CD1c-positive myeloid dendritic cell (primary cell): ENCODE measurements at regions not wholly inside any gene's neighbourhood (a gene's known extent, or its start where the extent isn't known, plus 50 kb on each side); places are given as distances from the start of the nearest gene placed in this dataset.

ENCODE experiments used
- DNase-seq: peaks from one replicate; pipeline ENCODE4 v3.0.0-alpha.2; 2016; ENCODE audit errors: extremely low spot score

- no peak for DNase-seq
Measured at GRCh38 chr18:77906103-77906892, 656.6 kb downstream of the GALR1 start.

- no peak for DNase-seq
Measured at GRCh38 chr18:77910347-77910746, 660.7 kb downstream of the GALR1 start.

- no peak for DNase-seq
Measured at GRCh38 chr18:77911971-77912605, 662.4 kb downstream of the GALR1 start.

GRCh38 chr18:77918730-77919129 lies 669.1 kb downstream of the GALR1 start:
- no peak for DNase-seq

- DNase-seq = no peak
Measured at GRCh38 chr18:77919923-77920322, 670.3 kb downstream of the GALR1 start.

GRCh38 chr18:77935342-77935741 lies 685.7 kb downstream of the GALR1 start:
- DNase-seq = no peak

GRCh38 chr18:77940566-77940965 lies 690.9 kb downstream of the GALR1 start:
- DNase-seq = no peak

- no peak for DNase-seq
Measured at GRCh38 chr18:77944533-77944932, 694.9 kb downstream of the GALR1 start.

GRCh38 chr18:77948567-77948966 lies 698.9 kb downstream of the GALR1 start:
- no peak for DNase-seq

- no peak for DNase-seq
Measured at GRCh38 chr18:77949355-77949973, 699.8 kb downstream of the GALR1 start.

GRCh38 chr18:77959248-77959647 lies 709.6 kb downstream of the GALR1 start:
- DNase-seq = no peak

- DNase-seq = no peak
Measured at GRCh38 chr18:77960791-77961410, 711.3 kb downstream of the GALR1 start.

GRCh38 chr18:77967071-77967470 lies 717.4 kb downstream of the GALR1 start:
- DNase-seq = no peak

- no peak for DNase-seq
Measured at GRCh38 chr18:77967791-77968190, 718.1 kb downstream of the GALR1 start.

GRCh38 chr18:77969972-77970371 lies 720.3 kb downstream of the GALR1 start:
- no peak for DNase-seq

- no peak for DNase-seq
Measured at GRCh38 chr18:77970814-77971213, 721.2 kb downstream of the GALR1 start.

- no peak for DNase-seq
Measured at GRCh38 chr18:77973745-77974144, 724.1 kb downstream of the GALR1 start.

GRCh38 chr18:77974329-77974728 lies 724.7 kb downstream of the GALR1 start:
- DNase-seq = no peak

GRCh38 chr18:77977331-77977730 lies 727.7 kb downstream of the GALR1 start:
- no peak for DNase-seq

GRCh38 chr18:77980275-77980674 lies 730.6 kb downstream of the GALR1 start:
- DNase-seq = no peak

- DNase-seq = no peak
Measured at GRCh38 chr18:77981874-77982273, 732.2 kb downstream of the GALR1 start.

GRCh38 chr18:77983270-77983669 lies 733.6 kb downstream of the GALR1 start:
- DNase-seq = no peak

GRCh38 chr18:77984178-77984577 lies 734.5 kb downstream of the GALR1 start:
- no peak for DNase-seq
